KOPT-K1 (cell line): ENCODE measurements at regions not wholly inside any gene's neighbourhood (a gene's known extent, or its start where the extent isn't known, plus 50 kb on each side); places are given as distances from the start of the nearest gene placed in this dataset.

Source experiments
- H3K27ac ChIP-seq: fragments of 200-600 bp; sonication (generic); 2 replicates; pipeline ENCODE4 v1.5.1; 2016; ENCODE audit warnings: antibody characterized with exemption, mild to moderate bottlenecking, low read depth, low read length; ENCODE audit not compliant: poor library complexity, severe bottlenecking
- H3K36me3 ChIP-seq: fragments of 200-600 bp; sonication (generic); 2 replicates; pipeline ENCODE4 v1.5.1; 2017; ENCODE audit warnings: antibody characterized with exemption, mild to moderate bottlenecking, low read length, moderate library complexity; ENCODE audit not compliant: insufficient read depth
- H3K9me3 ChIP-seq: fragments of 200-600 bp; sonication (generic); 2 replicates; pipeline ENCODE4 v1.5.1; 2017; ENCODE audit warnings: antibody characterized with exemption, low read length, mild to moderate bottlenecking; ENCODE audit not compliant: insufficient read depth, poor library complexity, severe bottlenecking

GRCh38 chr9:96038914-96039313 lies 163.4 kb downstream of the ERCC6L2 start:
- Histone ChIP-seq H3K27ac (peak overlapping the region; percentile 52), H3K36me3 (no peaks in the 10 kb centered on the region), H3K9me3 (peaks cover 19% of the 10 kb centered on the region)

GRCh38 chr9:96038271-96038670 lies 162.8 kb downstream of the ERCC6L2 start:
- Histone ChIP-seq H3K36me3 (no peaks in the 10 kb centered on the region), H3K9me3 (peaks cover 19% of the 10 kb centered on the region), H3K27ac (peak overlapping the region; percentile 52)

- Histone ChIP-seq H3K9me3 (peaks cover 19% of the 10 kb centered on the region), H3K27ac (no peak overlapping the region), H3K36me3 (no peaks in the 10 kb centered on the region)
Observed at GRCh38 chr9:96034553-96035122, 159.1 kb downstream of the ERCC6L2 start.

- Histone ChIP-seq H3K9me3 (peaks cover 19% of the 10 kb centered on the region), H3K36me3 (no peaks in the 10 kb centered on the region)
Observed at GRCh38 chr9:96033896-96034295, 158.4 kb downstream of the ERCC6L2 start.

GRCh38 chr9:96031916-96032534 lies 156.5 kb downstream of the ERCC6L2 start:
- H3K36me3 ChIP-seq: no peaks in the 10 kb centered on the region
- H3K9me3 ChIP-seq: peaks cover 19% of the 10 kb centered on the region
- no peak overlapping the region for H3K27ac ChIP-seq

More at GRCh38 chr9:96033896-96034295, 158.4 kb downstream of the ERCC6L2 start:
- no peak overlapping the region for H3K27ac ChIP-seq

- H3K9me3 ChIP-seq: peaks cover 18% of the 10 kb centered on the region
- H3K27ac ChIP-seq: no peak overlapping the region
- no peaks in the 10 kb centered on the region for H3K36me3 ChIP-seq
Observed at GRCh38 chr9:96031366-96031824, 155.9 kb downstream of the ERCC6L2 start.

GRCh38 chr9:96029722-96030530 lies 154.4 kb downstream of the ERCC6L2 start:
- Histone ChIP-seq H3K27ac (no peak overlapping the region), H3K36me3 (no peaks in the 10 kb centered on the region), H3K9me3 (peaks cover 3% of the 10 kb centered on the region)

GRCh38 chr9:96027251-96028131 lies 152.0 kb downstream of the ERCC6L2 start:
- no peaks in the 10 kb centered on the region for H3K36me3 ChIP-seq
- no peak overlapping the region for H3K27ac ChIP-seq
- H3K9me3 ChIP-seq: no peaks in the 10 kb centered on the region

- no peaks in the 10 kb centered on the region for H3K36me3 ChIP-seq
- no peak overlapping the region for H3K27ac ChIP-seq
- no peaks in the 10 kb centered on the region for H3K9me3 ChIP-seq
Observed at GRCh38 chr9:96026655-96027213, 151.2 kb downstream of the ERCC6L2 start.

- Histone ChIP-seq H3K27ac (no peak overlapping the region), H3K9me3 (no peaks in the 10 kb centered on the region), H3K36me3 (no peaks in the 10 kb centered on the region)
Observed at GRCh38 chr9:96025995-96026602, 150.6 kb downstream of the ERCC6L2 start.

- H3K27ac ChIP-seq: no peak overlapping the region
- H3K9me3 ChIP-seq: no peaks in the 10 kb centered on the region
- H3K36me3 ChIP-seq: no peaks in the 10 kb centered on the region
Observed at GRCh38 chr9:96023486-96023885, 148.0 kb downstream of the ERCC6L2 start.

GRCh38 chr9:96022445-96023051 lies 147.1 kb downstream of the ERCC6L2 start:
- Histone ChIP-seq H3K27ac (no peak overlapping the region), H3K9me3 (no peaks in the 10 kb centered on the region), H3K36me3 (no peaks in the 10 kb centered on the region)

- Histone ChIP-seq H3K27ac (no peak overlapping the region), H3K9me3 (no peaks in the 10 kb centered on the region), H3K36me3 (no peaks in the 10 kb centered on the region)
Observed at GRCh38 chr9:96021551-96022444, 146.3 kb downstream of the ERCC6L2 start.
